HCT116 (cell line): ENCODE measurements at regions not wholly inside any gene's neighbourhood (a gene's known extent, or its start where the extent isn't known, plus 50 kb on each side); places are given as distances from the start of the nearest gene placed in this dataset.

Source experiments
- ATF3 ChIP-seq: IDR thresholded peaks from 2 replicates; pipeline ENCODE4 v1.6.1; 2012
- CTCF ChIP-seq, 3 experiments: fragments of 200-600 bp in 1 of 3; sonication (generic) in 1 of 3; IDR thresholded peaks in 2 of 3; conservative IDR thresholded peaks in 1 of 3; 2 replicates each; pipeline ENCODE4 v1.5.1; 2012 to 2017; ENCODE audit warnings: low read depth in 2 of 3, low read length in 2 of 3, antibody characterized with exemption in 1 of 3, borderline replicate concordance in 1 of 3, control low read depth in 1 of 3, mild to moderate bottlenecking in 1 of 3, mixed read lengths in 1 of 3, mixed run types in 1 of 3, moderate library complexity in 1 of 3; ENCODE audit not compliant: insufficient read depth in 1 of 3
- EZH2 ChIP-seq: fragments of 200-600 bp; sonication (generic); IDR thresholded peaks from 2 replicates; pipeline ENCODE4 v1.6.1; 2017; ENCODE audit warnings: antibody characterized with exemption, mixed run types
- EZH2phosphoT487 ChIP-seq: fragments of 200-600 bp; IDR thresholded peaks from 2 replicates; pipeline ENCODE4 v1.6.1; 2018; ENCODE audit warnings: antibody characterized with exemption, borderline replicate concordance
- MAX ChIP-seq: IDR thresholded peaks from 2 replicates; pipeline ENCODE4 v1.6.1; 2012
- POLR2A ChIP-seq: IDR thresholded peaks from 2 replicates; pipeline ENCODE4 v1.7.0; 2011; ENCODE audit warnings: borderline replicate concordance; ENCODE audit not compliant: insufficient read depth, insufficient read length; ENCODE audit errors: extremely low read depth
- POLR2AphosphoS5 ChIP-seq: IDR thresholded peaks from 2 replicates; pipeline ENCODE4 v1.6.1; 2011; ENCODE audit warnings: mild to moderate bottlenecking, low read depth, low read length, moderate library complexity
- RAD21 ChIP-seq: IDR thresholded peaks from 2 replicates; pipeline ENCODE4 v1.6.1; 2012; ENCODE audit warnings: low read depth, mild to moderate bottlenecking
- SIN3A ChIP-seq: IDR thresholded peaks from 2 replicates; pipeline ENCODE4 v1.6.1; 2012; ENCODE audit warnings: low read depth
- SP1 ChIP-seq: IDR thresholded peaks from 2 replicates; pipeline ENCODE4 v1.6.1; 2012; ENCODE audit warnings: low read depth
- YY1 ChIP-seq: IDR thresholded peaks from 2 replicates; pipeline ENCODE4 v1.6.1; 2011; ENCODE audit warnings: low read length, low read depth, moderate library complexity, mild to moderate bottlenecking; ENCODE audit not compliant: insufficient replicate concordance; ENCODE audit errors: extremely low read depth

- TF ChIP-seq POLR2A (no peak), CTCF (IDR thresholded peaks at IDR 0.05 in 2 of 3, conservative IDR thresholded peaks at IDR 0.05 in 1 of 3; ENCODE audit: borderline replicate concordance in 1 of 3, insufficient read depth in 1 of 3, low read depth in 2 of 3, low read length in 2 of 3) (no peak), POLR2AphosphoS5 (no peak), ATF3 (no peak), SP1 (no peak), EZH2 (no peak), SIN3A (no peak), EZH2phosphoT487 (no peak), YY1 (no peak), RAD21 (no peak), MAX (no peak)
Observed at GRCh38 chr1:87196110-87196827, 132.4 kb upstream of the LMO4 start.
